ENCODE measurements at regions not wholly inside any gene's neighbourhood (a gene's known extent, or its start where the extent isn't known, plus 50 kb on each side); places are given as distances from the start of the nearest gene placed in this dataset.
A peak's percentile ranks its signal among the peaks of the same experiment; 100 is the strongest.
"Not testable (repeated sequence)": the region's sequence is repeated elsewhere in the genome, so short reads cannot be mapped to it uniquely, and the experiment has no call there.

GRCh38 chr1:76738355-76738754 is 128.9 kb upstream of the ST6GALNAC5 start (continued):
- peak; percentile 78 for TF ChIP-seq PAXIP1 (CRISPR knock-in tag; conservative IDR thresholded peaks at IDR 0.05)
- TF ChIP-seq ARNTL (CRISPR knock-in tag; IDR thresholded peaks at IDR 0.05) = peak; percentile 89
- TF ChIP-seq ZMYM4 (CRISPR knock-in tag; IDR thresholded peaks at IDR 0.05) = peak; percentile 76
- TF ChIP-seq ZNF644 (CRISPR knock-in tag; IDR thresholded peaks at IDR 0.05; ENCODE audit: low read depth) = peak; percentile 38; the same call in 1 of the 2 replicates
- TF ChIP-seq LCORL (IDR thresholded peaks at IDR 0.05) = not testable (repeated sequence)
- TF ChIP-seq LCORL (CRISPR knock-in tag; IDR thresholded peaks at IDR 0.05) = 0 out of 2 replicates have a peak, but pooled peaks have one; percentile 36
- peak; percentile 95 for TF ChIP-seq ISL2 (CRISPR knock-in tag; IDR thresholded peaks at IDR 0.05)
- TF ChIP-seq CEBPG (CRISPR knock-in tag; IDR thresholded peaks at IDR 0.05) = peak; percentile 70

GRCh38 chr1:76740956-76741355 is 126.3 kb upstream of the ST6GALNAC5 start:
- TF ChIP-seq ZNF572 (CRISPR knock-in tag; IDR thresholded peaks at IDR 0.05) = 0 out of 2 replicates have a peak, but pooled peaks have one; percentile 32
- 0 out of 2 replicates have a peak, but pooled peaks have one; percentile 25 for TF ChIP-seq KDM5B (CRISPR knock-in tag; IDR thresholded peaks at IDR 0.05; ENCODE audit: borderline replicate concordance)
- TF ChIP-seq STAG1 (CRISPR knock-in tag; IDR thresholded peaks at IDR 0.05) = peak; percentile 83
- peak; percentile 54 for TF ChIP-seq RAD21 (CRISPR knock-in tag; IDR thresholded peaks at IDR 0.05)
- TF ChIP-seq CTCF (CRISPR knock-in tag; IDR thresholded peaks at IDR 0.05) = peak; percentile 70
- TF ChIP-seq ZNF576 (CRISPR knock-in tag; IDR thresholded peaks at IDR 0.05) = peak; percentile 98
- H3K36me3 ChIP-seq (replicated peaks in 1 of 2; ENCODE audit: control insufficient read depth in 1 of 2, insufficient read depth in 2 of 2, low read length in 2 of 2); ATAC-seq; H2AFZ ChIP-seq (ENCODE audit: low read length); H3K4me3 ChIP-seq (replicated peaks in 1 of 3; ENCODE audit: insufficient read depth in 1 of 3, low read depth in 2 of 3, low read length in 3 of 3); CTCF ChIA-PET (ENCODE audit: low intra/inter-chr PET ratio, low total read pairs); DNase-seq (ENCODE audit: low spot score); H3K4me1 ChIP-seq (ENCODE audit: insufficient read depth, low read length); H3K79me2 ChIP-seq (ENCODE audit: insufficient read depth, low read length); H3K27ac ChIP-seq (ENCODE audit: extremely low read length, insufficient read depth, low read length); BruUV-seq (replicated peaks); H3K27me3 ChIP-seq (ENCODE audit: control insufficient read depth in 1 of 2, insufficient read depth in 2 of 2, low read length in 2 of 2); POLR2A ChIA-PET; H3K9ac ChIP-seq (ENCODE audit: insufficient read depth, low read depth, low read length); FAIRE-seq; H4K20me1 ChIP-seq (ENCODE audit: insufficient read depth, low read length); in situ Hi-C loops (cut with HindIII; ENCODE audit: extremely low pct_ligation_motif_present, low pct_unique_long_range_greater_than_20kb); H3K4me2 ChIP-seq (ENCODE audit: low read depth, low read length): not testable (repeated sequence)
- H3K9me3 ChIP-seq (ENCODE audit: low read length) = peaks cover 22% of the 10 kb centered on the region
- intact Hi-C loops (cut with micrococcal nuclease; ENCODE audit: unreplicated experiment) = loop anchor here (1.0 kb wide), 1 partner anchor 587 kb away; no protein-coding TSS in a partner anchor
- 72% methylated on average over 3 of the region's 8 CpGs for WGBS (ENCODE audit: low lambda C conversion rate)

Data from HepG2 (cell line).